OCI-M2 (cell line): ENCODE measurements at regions not wholly inside any gene's neighbourhood (a gene's known extent, or its start where the extent isn't known, plus 50 kb on each side); places are given as distances from the start of the nearest gene placed in this dataset.

Source experiments
- DNase-seq: peaks from one replicate; lab custom pipeline; 2025; ENCODE audit not compliant: unreplicated experiment; lab: John Stamatoyannopoulos, UW

- DNase-seq = no peak
Observed at GRCh38 chr3:157639756-157640426, 136.7 kb upstream of the VEPH1 start.

- no peak for DNase-seq
Observed at GRCh38 chr3:157637866-157638265, 134.7 kb upstream of the VEPH1 start.

GRCh38 chr3:157633241-157633640 is 130.0 kb upstream of the VEPH1 start:
- DNase-seq = no peak

- no peak for DNase-seq
Observed at GRCh38 chr3:157632075-157632474, 128.9 kb upstream of the VEPH1 start.

- no peak for DNase-seq
Observed at GRCh38 chr3:157631478-157631877, 128.3 kb upstream of the VEPH1 start.

- DNase-seq = no peak
Observed at GRCh38 chr3:157626817-157627216, 123.6 kb upstream of the VEPH1 start.

GRCh38 chr3:157624801-157625200 is 121.6 kb upstream of the VEPH1 start:
- no peak for DNase-seq

GRCh38 chr3:157618886-157619285 is 115.7 kb upstream of the VEPH1 start:
- no peak for DNase-seq

- peak; percentile 22 for DNase-seq
Observed at GRCh38 chr3:157618075-157618760, 115.0 kb upstream of the VEPH1 start.

GRCh38 chr3:157614896-157615295 is 111.7 kb upstream of the VEPH1 start:
- no peak for DNase-seq

GRCh38 chr3:157611536-157612076 is 108.4 kb upstream of the VEPH1 start:
- DNase-seq = no peak

- DNase-seq = no peak
Observed at GRCh38 chr3:157610876-157611535, 107.8 kb upstream of the VEPH1 start.

GRCh38 chr3:157607826-157608405 is 104.7 kb upstream of the VEPH1 start:
- no peak for DNase-seq

- DNase-seq = no peak
Observed at GRCh38 chr3:157606852-157607197, 103.6 kb upstream of the VEPH1 start.

GRCh38 chr3:157606011-157606851 is 103.0 kb upstream of the VEPH1 start:
- DNase-seq = no peak

GRCh38 chr3:157605356-157605755 is 102.1 kb upstream of the VEPH1 start:
- DNase-seq = no peak

- DNase-seq = no peak
Observed at GRCh38 chr3:157602424-157602823, 99.2 kb upstream of the VEPH1 start.

GRCh38 chr3:157595259-157595658 is 92.0 kb upstream of the VEPH1 start:
- no peak for DNase-seq

- no peak for DNase-seq
Observed at GRCh38 chr3:157594413-157594812, 91.2 kb upstream of the VEPH1 start.

GRCh38 chr3:157592769-157593168 is 89.6 kb upstream of the VEPH1 start:
- no peak for DNase-seq

- no peak for DNase-seq
Observed at GRCh38 chr3:157590273-157590672, 87.1 kb upstream of the VEPH1 start.
